ENCODE measurements at regions not wholly inside any gene's neighbourhood (a gene's known extent, or its start where the extent isn't known, plus 50 kb on each side); places are given as distances from the start of the nearest gene placed in this dataset.

GRCh38 chr18:24941174-24941951 is 410.6 kb downstream of the ZNF521 start:
- FAIRE-seq (no peak), DNase-seq (ENCODE audit: low read depth in 1 of 2, low spot score in 2 of 2) (no peak)
- Histone ChIP-seq H2BK20ac (ENCODE audit: low read length) (no peak overlapping the region), H3K27me3 (replicated peaks in 1 of 4; ENCODE audit: control insufficient read depth in 3 of 4, extremely low read depth in 1 of 4, insufficient read depth in 3 of 4, low read length in 3 of 4) (no peaks in the 10 kb centered on the region; a peak in 1 of 7 replicates), H3K18ac (ENCODE audit: extremely low read depth, low read length) (no peak overlapping the region), H3K14ac (ENCODE audit: insufficient read length) (no peak overlapping the region), H3K79me2 (ENCODE audit: control insufficient read depth in 1 of 2, insufficient read depth in 2 of 2, low read length in 2 of 2) (no peaks in the 10 kb centered on the region), H3K23ac (ENCODE audit: insufficient read length) (no peak overlapping the region), H3K4me3 (ENCODE audit: extremely low read depth in 1 of 4, insufficient read depth in 2 of 4, low read depth in 3 of 4, low read length in 4 of 4) (no peak overlapping the region), H3K4me1 (replicated peaks in 1 of 4; ENCODE audit: control insufficient read depth in 3 of 4, insufficient read depth in 4 of 4, low read length in 3 of 4) (peaks cover 0 to 4% (median 0%) of the 10 kb centered on the region in 4 experiments; a peak in 1 of 7 replicates), H3K36me3 (ENCODE audit: control insufficient read depth in 2 of 4, insufficient read depth in 4 of 4, low read length in 3 of 4) (no peaks in the 10 kb centered on the region), H2BK12ac (ENCODE audit: low read depth, low read length) (no peak overlapping the region), H2BK5ac (ENCODE audit: low read depth, low read length) (no peak overlapping the region), H3K4ac (replicated peaks; ENCODE audit: insufficient read length, low read depth, low read length) (no peak overlapping the region), H3K9me3 (ENCODE audit: insufficient read depth in 2 of 2, low read depth in 1 of 2, low read length in 1 of 2) (no peaks in the 10 kb centered on the region), H4K91ac (replicated peaks; ENCODE audit: insufficient read length, low read length) (no peak overlapping the region), H4K20me1 (replicated peaks in 1 of 2; ENCODE audit: control insufficient read depth in 1 of 2, insufficient read depth in 2 of 2, low read length in 2 of 2) (no peaks in the 10 kb centered on the region), H3K4me2 (ENCODE audit: insufficient read depth in 1 of 2, low read depth in 2 of 2, low read length in 2 of 2) (no peak overlapping the region), H3K27ac (ENCODE audit: low read depth, low read length) (no peak overlapping the region), H3K79me1 (ENCODE audit: low read depth, low read length) (no peaks in the 10 kb centered on the region), H3K56ac (replicated peaks; ENCODE audit: insufficient read length, low read depth, low read length) (no peak overlapping the region), H2AFZ (ENCODE audit: low read length) (no peak overlapping the region), H3K9ac (replicated peaks in 1 of 4; ENCODE audit: extremely low read depth in 1 of 4, low read depth in 3 of 4, low read length in 3 of 4) (no peak overlapping the region), H4K5ac (ENCODE audit: insufficient read length, low read depth, low read length) (no peak overlapping the region), H2BK120ac (replicated peaks; ENCODE audit: low read depth, low read length) (no peak overlapping the region), H3K23me2 (ENCODE audit: low read depth, low read length) (no peaks in the 10 kb centered on the region), H4K8ac (ENCODE audit: extremely low read depth, insufficient read depth, low read length) (no peak overlapping the region), H2AK5ac (ENCODE audit: low read depth, low read length) (no peak overlapping the region), H2BK15ac (ENCODE audit: low read length) (no peak overlapping the region)
- CTCF ChIA-PET (ENCODE audit: partially characterized antibody): no interaction called here
- 79% methylated on average over 6 of the region's 6 CpGs; no CpG with 5 or more reads in 1 of the 2 experiments for WGBS, 2 experiments (ENCODE audit: extremely low coverage in 1 of 2, insufficient coverage in 1 of 2, insufficient read length in 1 of 2, insufficient replicate concordance in 2 of 2, low coverage in 1 of 2, low lambda C conversion rate in 2 of 2, missing lambda C conversion rate in 1 of 2)
- POLR2A ChIA-PET (ENCODE audit: partially characterized antibody): no interaction called here
- TF ChIP-seq CEBPB (IDR thresholded peaks at IDR 0.05; ENCODE audit: low read depth, low read length): no peak
- no peak for TF ChIP-seq RFX5 (IDR thresholded peaks at IDR 0.05; ENCODE audit: borderline replicate concordance, low read depth, low read length)
- TF ChIP-seq KDM5A (IDR thresholded peaks at IDR 0.05; ENCODE audit: low read length): no peak
